Activated CD8-positive, alpha-beta memory T cell treated with anti-CD3 and anti-CD28 coated beads, Interleukin-2, amount 50 U/mL, for 4 hours (primary cell): ENCODE measurements at regions not wholly inside any gene's neighbourhood (a gene's known extent, or its start where the extent isn't known, plus 50 kb on each side); places are given as distances from the start of the nearest gene placed in this dataset.

Experiments
- DNase-seq: peaks from one replicate; pipeline ENCODE4 v3.0.0-alpha.2; 2020

GRCh38 chr1:163664671-163665335 is 343.0 kb downstream of the NUF2 start:
- DNase-seq = no peak

GRCh38 chr1:163668472-163668871 is 346.7 kb downstream of the NUF2 start:
- no peak for DNase-seq

GRCh38 chr1:163670989-163671757 is 349.4 kb downstream of the NUF2 start:
- no peak for DNase-seq

- DNase-seq = no peak
These were observed 351.4 kb downstream of the NUF2 start for GRCh38 chr1:163672976-163673758.

GRCh38 chr1:163673759-163674151 is 352.0 kb downstream of the NUF2 start:
- DNase-seq = no peak

- DNase-seq = no peak
These were observed 352.5 kb downstream of the NUF2 start for GRCh38 chr1:163674236-163674635.

- no peak for DNase-seq
These were observed 363.0 kb downstream of the NUF2 start for GRCh38 chr1:163684785-163685184.

- no peak for DNase-seq
These were observed 370.5 kb downstream of the NUF2 start for GRCh38 chr1:163692266-163692665.

GRCh38 chr1:163697137-163697536 is 375.4 kb downstream of the NUF2 start:
- DNase-seq = no peak

- no peak for DNase-seq
These were observed 380.1 kb downstream of the NUF2 start for GRCh38 chr1:163701783-163702374.

- DNase-seq = no peak
These were observed 382.0 kb downstream of the NUF2 start for GRCh38 chr1:163703794-163704193.

- no peak for DNase-seq
These were observed 385.2 kb downstream of the NUF2 start for GRCh38 chr1:163706915-163707314.

- DNase-seq = no peak
These were observed 387.9 kb downstream of the NUF2 start for GRCh38 chr1:163709636-163710035.

GRCh38 chr1:163712321-163712720 is 390.6 kb downstream of the NUF2 start:
- no peak for DNase-seq

GRCh38 chr1:163720294-163720693 is 398.5 kb downstream of the NUF2 start:
- DNase-seq = no peak

- DNase-seq = no peak
These were observed 403.8 kb downstream of the NUF2 start for GRCh38 chr1:163725551-163725950.

- DNase-seq = no peak
These were observed 408.7 kb downstream of the NUF2 start for GRCh38 chr1:163730411-163730821.

GRCh38 chr1:163737261-163737660 is 415.5 kb downstream of the NUF2 start:
- no peak for DNase-seq

- DNase-seq = no peak
These were observed 422.6 kb downstream of the NUF2 start for GRCh38 chr1:163744301-163744887.

- no peak for DNase-seq
These were observed 423.4 kb downstream of the NUF2 start for GRCh38 chr1:163745204-163745603.

- DNase-seq = no peak
These were observed 425.5 kb downstream of the NUF2 start for GRCh38 chr1:163747261-163747660.

GRCh38 chr1:163747855-163748254 is 426.1 kb downstream of the NUF2 start:
- DNase-seq = no peak
